Naive B cell (primary cell): ENCODE measurements at regions not wholly inside any gene's neighbourhood (a gene's known extent, or its start where the extent isn't known, plus 50 kb on each side); places are given as distances from the start of the nearest gene placed in this dataset.

Source experiments
- ATAC-seq, 2 donors: fragments of 150-1000 bp; cut with Tn5 transposase; 2 replicates each; pipeline ENCODE4 v1.10.0; 2021; ENCODE audit warnings: low read depth in 2 of 2, mild to moderate bottlenecking in 2 of 2, moderate library complexity in 2 of 2
- DNase-seq: peaks from one replicate; pipeline ENCODE4 v3.0.0; 2022
- H3K27ac Mint-ChIP-seq, 6 donors: one replicate each; pipeline ENCODE4 v1.8.0; 2020 to 2022; ENCODE audit warnings: mild to moderate bottlenecking in 6 of 6, mixed read lengths in 6 of 6, moderate library complexity in 5 of 6, inconsistent platforms in 2 of 6
- H3K27me3 Mint-ChIP-seq, 3 donors: one replicate each; pipeline ENCODE4 v1.8.0; 2021 to 2022; ENCODE audit warnings: mixed read lengths in 3 of 3, mild to moderate bottlenecking in 1 of 3
- H3K36me3 Mint-ChIP-seq, 2 donors: one replicate each; pipeline ENCODE4 v1.8.0; 2020 to 2022; ENCODE audit warnings: mixed read lengths in 2 of 2, inconsistent platforms in 1 of 2, mild to moderate bottlenecking in 1 of 2
- H3K4me1 Mint-ChIP-seq, 3 donors: one replicate each; pipeline ENCODE4 v1.8.0; 2020 to 2022; ENCODE audit warnings: mixed read lengths in 3 of 3, inconsistent platforms in 1 of 3, mild to moderate bottlenecking in 1 of 3, moderate library complexity in 1 of 3
- H3K4me3 Mint-ChIP-seq, 8 donors: one replicate each; pipeline ENCODE4 v1.8.0; 2020 to 2022; ENCODE audit warnings: mild to moderate bottlenecking in 8 of 8, mixed read lengths in 8 of 8, moderate library complexity in 8 of 8, inconsistent platforms in 2 of 8
- H3K9me3 Mint-ChIP-seq, 7 donors: one replicate each; pipeline ENCODE4 v1.8.0; 2020 to 2022; ENCODE audit warnings: mixed read lengths in 7 of 7, mild to moderate bottlenecking in 5 of 7, inconsistent platforms in 2 of 7, moderate library complexity in 1 of 7

GRCh38 chr15:95422255-95422654, 908.2 kb upstream of the NR2F2 start:
- Mint-ChIP-seq H3K4me1 (no peaks in the 10 kb centered on the region), H3K9me3 (peaks cover 3 to 30% (median 11%) of the 10 kb centered on the region in 7 donors), H3K36me3 (no peaks in the 10 kb centered on the region), H3K4me3 (no peak overlapping the region), H3K27ac (no peak overlapping the region), H3K27me3 (no peaks in the 10 kb centered on the region)
- ATAC-seq (no peak), DNase-seq (no peak)

GRCh38 chr15:95425859-95426258, 904.6 kb upstream of the NR2F2 start:
- Mint-ChIP-seq H3K27me3 (no peaks in the 10 kb centered on the region), H3K4me3 (no peak overlapping the region), H3K4me1 (no peaks in the 10 kb centered on the region), H3K27ac (no peak overlapping the region), H3K36me3 (no peaks in the 10 kb centered on the region), H3K9me3 (peaks cover 6 to 29% (median 11%) of the 10 kb centered on the region in 7 donors)
- no peak for DNase-seq
- ATAC-seq: no peak

- Mint-ChIP-seq H3K27ac (no peak overlapping the region), H3K4me3 (no peak overlapping the region), H3K9me3 (peaks cover 0 to 9% (median 6%) of the 10 kb centered on the region in 7 donors), H3K4me1 (no peaks in the 10 kb centered on the region), H3K36me3 (no peaks in the 10 kb centered on the region), H3K27me3 (no peaks in the 10 kb centered on the region)
- ATAC-seq: no peak
- DNase-seq: no peak
These were observed 901.2 kb upstream of the NR2F2 start for GRCh38 chr15:95429345-95429744.

DNA sequence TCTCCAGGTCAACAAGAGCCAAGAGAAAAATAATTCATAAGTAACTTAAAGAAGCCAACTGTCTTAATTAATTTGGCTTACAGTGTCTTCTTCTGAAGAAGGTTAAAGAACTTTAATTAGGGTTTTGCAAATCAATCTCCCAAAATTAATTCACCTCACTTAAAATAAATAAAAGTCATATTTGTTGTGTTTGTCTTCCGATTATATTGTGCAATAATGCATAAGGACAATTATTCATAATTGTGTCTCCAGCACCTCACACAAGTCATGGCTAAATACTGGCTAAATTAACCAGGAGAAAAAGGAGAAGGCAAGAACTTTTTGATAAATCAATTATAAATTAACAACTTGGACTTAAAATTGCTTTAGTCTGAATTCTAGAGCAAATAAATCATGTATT, 899.0 kb upstream of the NR2F2 start:
- peaks cover 0 to 4% (median 0%) of the 10 kb centered on the region in 3 donors for H3K27me3 Mint-ChIP-seq
- ATAC-seq (no peak), DNase-seq (no peak)
- peaks cover 2 to 7% (median 5%) of the 10 kb centered on the region in 7 donors for H3K9me3 Mint-ChIP-seq
- no peaks in the 10 kb centered on the region for H3K36me3 Mint-ChIP-seq
- H3K4me1 Mint-ChIP-seq: no peaks in the 10 kb centered on the region
- H3K27ac Mint-ChIP-seq: no peak overlapping the region
- H3K4me3 Mint-ChIP-seq: no peak overlapping the region

DNA sequence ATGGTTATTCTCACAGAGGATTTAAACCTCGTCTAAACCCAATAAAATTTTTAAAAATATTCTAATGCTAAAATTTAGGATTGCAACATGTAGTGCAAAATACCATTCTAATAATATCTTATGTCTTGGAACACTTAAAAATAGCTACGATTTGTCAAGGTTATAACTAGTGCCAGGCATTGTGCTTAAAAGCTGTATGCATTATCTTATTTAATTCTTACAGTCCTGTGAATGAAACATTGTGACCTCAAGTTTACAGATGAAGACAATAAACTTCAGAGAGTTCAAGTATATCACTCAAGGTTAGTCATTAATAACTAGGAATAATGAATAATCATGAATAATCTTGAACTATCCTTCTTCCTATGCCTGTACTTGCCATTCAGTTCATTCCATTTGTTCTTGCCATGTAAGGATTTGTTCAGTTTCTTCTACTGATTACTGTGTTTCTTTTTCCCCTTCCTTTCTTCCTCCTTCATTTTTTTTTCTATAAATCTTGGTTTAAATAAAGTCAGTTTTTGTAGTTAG, 897.6 kb upstream of the NR2F2 start:
- Mint-ChIP-seq H3K4me3 (no peak overlapping the region), H3K4me1 (no peaks in the 10 kb centered on the region), H3K27me3 (peaks cover 0 to 4% (median 0%) of the 10 kb centered on the region in 3 donors)

GRCh38 chr15:95439922-95440376, 890.6 kb upstream of the NR2F2 start:
- H3K4me1 Mint-ChIP-seq: no peaks in the 10 kb centered on the region
- H3K4me3 Mint-ChIP-seq: no peak overlapping the region
- ATAC-seq (no peak), DNase-seq (no peak)
- peaks cover 0 to 4% (median 4%) of the 10 kb centered on the region in 3 donors for H3K27me3 Mint-ChIP-seq
- H3K9me3 Mint-ChIP-seq: peaks cover 0 to 15% (median 4%) of the 10 kb centered on the region in 7 donors
- no peak overlapping the region for H3K27ac Mint-ChIP-seq
- H3K36me3 Mint-ChIP-seq: no peaks in the 10 kb centered on the region

More for the DNA sequence above, 897.6 kb upstream of the NR2F2 start:
- peaks cover 1 to 9% (median 4%) of the 10 kb centered on the region in 7 donors for H3K9me3 Mint-ChIP-seq
- ATAC-seq (no peak), DNase-seq (no peak)
- no peak overlapping the region for H3K27ac Mint-ChIP-seq
- H3K36me3 Mint-ChIP-seq: no peaks in the 10 kb centered on the region

DNA sequence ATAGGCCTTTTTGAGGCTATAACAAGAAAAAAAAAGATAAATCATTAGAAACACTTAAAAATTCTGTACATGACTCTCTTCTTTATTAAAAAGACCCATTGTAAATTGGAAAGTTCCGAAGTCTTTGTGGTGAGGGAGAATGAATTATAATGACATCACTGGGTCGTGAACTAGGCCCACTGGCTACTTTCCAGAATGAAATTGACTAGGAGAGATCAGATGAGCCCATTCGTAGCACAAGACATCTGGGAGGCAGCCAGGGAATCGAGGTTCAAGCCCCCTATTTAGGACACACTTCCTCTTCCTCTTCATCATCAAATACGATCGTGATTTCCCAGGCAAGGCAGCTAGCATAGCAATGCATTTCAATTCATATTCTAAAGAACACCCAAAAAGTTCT, 889.8 kb upstream of the NR2F2 start:
- no peak for DNase-seq
- H3K36me3 Mint-ChIP-seq: no peaks in the 10 kb centered on the region
- ATAC-seq: no peak
- no peak overlapping the region for H3K27ac Mint-ChIP-seq
- H3K4me3 Mint-ChIP-seq: no peak overlapping the region
- no peaks in the 10 kb centered on the region for H3K4me1 Mint-ChIP-seq
- peaks cover 0 to 15% (median 4%) of the 10 kb centered on the region in 7 donors for H3K9me3 Mint-ChIP-seq
- peaks cover 0 to 4% (median 4%) of the 10 kb centered on the region in 3 donors for H3K27me3 Mint-ChIP-seq

DNA sequence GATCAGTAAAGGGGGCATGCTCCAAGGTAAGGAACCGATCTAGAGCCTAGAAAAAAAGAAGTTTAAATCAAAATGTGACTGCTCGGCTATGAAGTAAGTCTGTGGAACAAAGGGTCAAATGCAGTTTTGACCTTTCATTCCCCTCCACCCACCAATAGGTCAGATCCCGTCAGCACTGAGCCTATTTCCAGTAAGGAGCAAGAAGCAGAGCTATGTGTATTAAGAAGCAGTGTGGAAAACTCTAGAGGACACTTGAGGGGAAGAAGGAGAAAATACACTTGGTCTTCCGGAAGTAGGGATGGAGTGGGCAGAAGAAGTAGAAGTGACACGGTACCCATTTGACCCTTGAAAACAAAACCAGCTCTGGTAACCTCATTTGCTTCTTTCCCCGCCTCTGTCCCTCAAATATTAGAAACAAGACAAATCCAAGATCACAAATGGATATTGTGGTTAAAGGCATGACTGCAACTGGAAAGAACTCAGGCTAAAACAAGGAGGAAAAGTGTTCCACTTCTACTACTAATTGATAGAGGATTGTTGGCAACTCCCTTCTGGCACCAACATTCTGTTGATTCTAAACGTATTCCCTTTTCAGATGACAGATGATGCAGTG, 888.3 kb upstream of the NR2F2 start:
- peaks cover 0 to 4% (median 0%) of the 10 kb centered on the region in 3 donors for H3K27me3 Mint-ChIP-seq
- ATAC-seq (no peak), DNase-seq (no peak)
- H3K4me3 Mint-ChIP-seq: no peak overlapping the region
- no peaks in the 10 kb centered on the region for H3K4me1 Mint-ChIP-seq
- no peak overlapping the region for H3K27ac Mint-ChIP-seq
- peaks cover 2 to 8% (median 4%) of the 10 kb centered on the region in 7 donors for H3K9me3 Mint-ChIP-seq
- no peaks in the 10 kb centered on the region for H3K36me3 Mint-ChIP-seq

- Mint-ChIP-seq H3K4me1 (no peaks in the 10 kb centered on the region), H3K4me3 (no peak overlapping the region), H3K9me3 (peaks cover 0 to 7% (median 4%) of the 10 kb centered on the region in 7 donors), H3K27me3 (peaks cover 0 to 9% (median 0%) of the 10 kb centered on the region in 3 donors), H3K27ac (no peak overlapping the region), H3K36me3 (no peaks in the 10 kb centered on the region)
- no peak for ATAC-seq
- DNase-seq: no peak
These were observed 885.6 kb upstream of the NR2F2 start for GRCh38 chr15:95444860-95445259.

- Mint-ChIP-seq H3K4me3 (no peak overlapping the region), H3K27ac (no peak overlapping the region), H3K4me1 (no peaks in the 10 kb centered on the region), H3K36me3 (no peaks in the 10 kb centered on the region), H3K9me3 (peaks cover 0 to 9% (median 4%) of the 10 kb centered on the region in 7 donors), H3K27me3 (peaks cover 0 to 9% (median 3%) of the 10 kb centered on the region in 3 donors)
- no peak for DNase-seq
- no peak for ATAC-seq
These were observed 883.6 kb upstream of the NR2F2 start for GRCh38 chr15:95446854-95447253.

- no peak overlapping the region for H3K27ac Mint-ChIP-seq
- DNase-seq (no peak), ATAC-seq (no peak)
- peaks cover 0 to 11% (median 4%) of the 10 kb centered on the region in 7 donors for H3K9me3 Mint-ChIP-seq
- H3K4me1 Mint-ChIP-seq: no peaks in the 10 kb centered on the region
- H3K27me3 Mint-ChIP-seq: peaks cover 0 to 9% (median 6%) of the 10 kb centered on the region in 3 donors
- H3K4me3 Mint-ChIP-seq: no peak overlapping the region
- no peaks in the 10 kb centered on the region for H3K36me3 Mint-ChIP-seq
These were observed 883.0 kb upstream of the NR2F2 start for GRCh38 chr15:95447486-95447885.

DNA sequence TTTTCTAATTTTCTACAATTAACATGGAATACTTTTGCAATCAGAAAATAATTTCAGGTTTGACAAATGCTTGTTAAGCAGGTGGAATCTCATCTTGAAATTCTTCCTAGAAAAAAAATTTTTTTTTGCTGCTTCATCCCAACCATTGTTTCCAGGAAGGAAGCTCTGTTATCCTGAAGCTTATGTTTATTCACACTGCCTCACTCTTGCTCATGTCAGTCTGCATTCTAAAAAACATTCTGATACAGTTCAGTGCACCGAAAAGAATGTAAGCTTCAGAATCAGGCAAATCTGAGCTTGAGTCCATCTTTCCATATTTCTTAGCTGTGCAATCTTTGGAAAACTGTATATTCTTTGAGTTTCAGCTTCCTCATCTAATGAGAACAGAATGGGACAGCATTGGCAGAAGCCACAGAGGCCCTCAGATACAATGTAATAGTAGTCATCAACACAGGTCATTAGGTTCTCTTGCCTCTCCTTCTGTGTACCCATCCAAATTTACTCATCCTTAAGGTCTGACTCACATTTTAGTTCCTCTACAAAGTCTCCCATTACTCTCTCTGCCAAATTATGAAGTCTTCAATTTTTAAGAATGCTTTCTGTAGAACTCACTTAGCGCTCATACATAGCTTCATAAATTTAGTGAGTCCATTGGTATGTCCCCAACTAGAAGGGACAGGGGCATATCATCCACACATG, 881.8 kb upstream of the NR2F2 start:
- Mint-ChIP-seq H3K4me1 (no peaks in the 10 kb centered on the region), H3K9me3 (peaks cover 0 to 4% (median 0%) of the 10 kb centered on the region in 7 donors), H3K4me3 (no peak overlapping the region), H3K27ac (no peak overlapping the region), H3K36me3 (no peaks in the 10 kb centered on the region), H3K27me3 (peaks cover 0 to 6% (median 5%) of the 10 kb centered on the region in 3 donors)
- ATAC-seq: no peak
- DNase-seq: no peak

DNA sequence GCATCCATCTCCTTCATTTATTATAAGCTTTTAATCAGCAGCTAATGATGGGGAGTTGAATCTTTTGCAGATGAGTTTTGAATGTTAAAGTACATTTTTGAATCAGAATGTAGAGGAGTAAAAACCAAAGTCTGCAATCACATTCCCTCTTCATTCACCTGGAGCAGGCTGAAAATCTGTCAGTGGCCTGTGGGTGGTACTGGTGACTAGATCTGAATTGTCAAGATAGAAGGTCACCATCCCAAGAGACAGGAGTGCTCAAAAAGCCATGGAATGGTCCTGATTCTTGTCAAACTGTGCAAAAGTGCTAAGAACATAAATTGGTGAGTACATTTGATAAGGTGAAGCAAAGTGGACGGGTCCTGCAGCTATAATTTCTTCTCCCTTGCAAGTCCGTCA, 881.3 kb upstream of the NR2F2 start:
- no peaks in the 10 kb centered on the region for H3K36me3 Mint-ChIP-seq
- H3K27me3 Mint-ChIP-seq: peaks cover 0 to 6% (median 5%) of the 10 kb centered on the region in 3 donors
- H3K4me3 Mint-ChIP-seq: no peak overlapping the region
- H3K4me1 Mint-ChIP-seq: no peaks in the 10 kb centered on the region
- no peak for DNase-seq
- no peak for ATAC-seq
- H3K27ac Mint-ChIP-seq: no peak overlapping the region
- H3K9me3 Mint-ChIP-seq: peaks cover 0 to 4% (median 0%) of the 10 kb centered on the region in 7 donors

DNA sequence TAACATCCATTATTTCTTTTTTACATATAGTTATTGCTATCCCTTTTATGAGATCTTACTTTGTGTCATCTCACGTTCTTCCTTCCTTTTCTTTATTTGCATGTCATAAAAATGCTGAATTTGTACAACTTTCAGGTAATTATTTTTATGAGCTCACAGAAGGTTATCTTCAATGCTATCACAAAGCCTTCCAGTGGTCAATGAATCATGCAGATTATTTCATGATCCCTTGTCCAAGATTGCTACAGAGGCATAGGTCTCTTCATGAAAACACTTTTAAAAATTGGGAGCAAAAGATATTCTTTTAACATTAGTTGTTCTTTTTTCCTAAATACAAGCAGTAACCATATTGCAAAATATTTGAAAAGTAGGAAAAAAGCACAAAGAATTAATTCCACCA, 880.1 kb upstream of the NR2F2 start:
- no peak overlapping the region for H3K4me3 Mint-ChIP-seq
- DNase-seq: no peak
- H3K27me3 Mint-ChIP-seq: peaks cover 0 to 13% (median 10%) of the 10 kb centered on the region in 3 donors
- no peaks in the 10 kb centered on the region for H3K4me1 Mint-ChIP-seq
- ATAC-seq: no peak
- peak overlapping the region in 1 of 6 donors; percentile 18 for H3K27ac Mint-ChIP-seq
- peaks cover 0 to 5% (median 0%) of the 10 kb centered on the region in 7 donors for H3K9me3 Mint-ChIP-seq
- no peaks in the 10 kb centered on the region for H3K36me3 Mint-ChIP-seq
